Mesodermal cell (in vitro differentiated cells): ENCODE measurements at regions not wholly inside any gene's neighbourhood (a gene's known extent, or its start where the extent isn't known, plus 50 kb on each side); places are given as distances from the start of the nearest gene placed in this dataset.

Experiments
- H3K27ac ChIP-seq: 2 replicates; pipeline ENCODE4 v1.7.0; 2013; ENCODE audit warnings: mild to moderate bottlenecking, low read depth, low read length, moderate library complexity; ENCODE audit not compliant: severe bottlenecking
- H3K36me3 ChIP-seq: 2 replicates; pipeline ENCODE4 v1.7.1; 2013; ENCODE audit warnings: mild to moderate bottlenecking, low read length, moderate library complexity; ENCODE audit not compliant: control insufficient read depth, insufficient read depth
- H3K4me1 ChIP-seq: one replicate; pipeline ENCODE4 v1.7.1; 2013; ENCODE audit warnings: mild to moderate bottlenecking, low read length; ENCODE audit not compliant: insufficient read depth, control insufficient read depth, poor library complexity, severe bottlenecking
- H3K4me3 ChIP-seq: 2 replicates; pipeline ENCODE4 v1.7.0; 2013; ENCODE audit warnings: low read length, control low read depth, mild to moderate bottlenecking; ENCODE audit not compliant: insufficient read depth, poor library complexity, severe bottlenecking; ENCODE audit errors: extremely low read depth
- H3K9me3 ChIP-seq: 2 replicates; pipeline ENCODE4 v1.7.1; 2013; ENCODE audit warnings: mild to moderate bottlenecking, low read length, moderate library complexity; ENCODE audit not compliant: control insufficient read depth
- WGBS, 2 experiments: methylation state at CpG; one replicate each; pipeline ENCODE4 v1.1.5; 2013; ENCODE audit warnings: missing lambda C conversion rate in 2 of 2; ENCODE audit not compliant: insufficient coverage in 2 of 2; 5-methylcytosine and 5-hydroxymethylcytosine counted together

GRCh38 chr13:48181482-48182145 is 51.4 kb upstream of the ITM2B start:
- Histone ChIP-seq H3K27ac (no peak overlapping the region), H3K4me3 (no peak overlapping the region), H3K4me1 (no peaks in the 10 kb centered on the region), H3K9me3 (no peaks in the 10 kb centered on the region), H3K36me3 (no peaks in the 10 kb centered on the region)
- WGBS, 2 experiments, result 90 to 92% methylated on average over 2 to 3 of the region's 5 CpGs

DNA sequence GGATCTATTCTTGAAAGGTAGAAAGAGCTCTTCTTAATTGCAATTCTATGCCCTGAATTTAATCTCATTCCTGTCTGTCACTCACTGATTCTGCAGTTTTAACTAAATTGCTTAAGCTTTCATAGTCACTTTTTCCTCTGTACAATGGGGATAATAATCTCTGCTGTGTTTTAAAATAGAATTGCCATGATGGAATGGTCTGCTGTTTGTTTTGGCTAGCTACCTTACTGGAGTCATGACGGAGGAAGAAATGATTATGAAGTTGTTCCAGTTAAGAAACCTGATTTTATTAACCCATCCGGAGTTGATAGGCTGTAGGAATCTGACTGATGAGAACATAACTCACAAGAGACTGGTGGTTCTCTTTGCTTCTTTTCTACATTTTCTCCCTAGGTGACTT is 54.9 kb upstream of the ITM2B start:
- H3K4me1 ChIP-seq, result no peaks in the 10 kb centered on the region
- WGBS, 2 experiments, result 100% methylated on average over 2 of the region's 2 CpGs; no CpG with 5 or more reads in 1 of the 2 experiments
- H3K9me3 ChIP-seq, result no peaks in the 10 kb centered on the region
- H3K27ac ChIP-seq, result no peak overlapping the region
- H3K4me3 ChIP-seq, result no peak overlapping the region
- no peaks in the 10 kb centered on the region for H3K36me3 ChIP-seq

DNA sequence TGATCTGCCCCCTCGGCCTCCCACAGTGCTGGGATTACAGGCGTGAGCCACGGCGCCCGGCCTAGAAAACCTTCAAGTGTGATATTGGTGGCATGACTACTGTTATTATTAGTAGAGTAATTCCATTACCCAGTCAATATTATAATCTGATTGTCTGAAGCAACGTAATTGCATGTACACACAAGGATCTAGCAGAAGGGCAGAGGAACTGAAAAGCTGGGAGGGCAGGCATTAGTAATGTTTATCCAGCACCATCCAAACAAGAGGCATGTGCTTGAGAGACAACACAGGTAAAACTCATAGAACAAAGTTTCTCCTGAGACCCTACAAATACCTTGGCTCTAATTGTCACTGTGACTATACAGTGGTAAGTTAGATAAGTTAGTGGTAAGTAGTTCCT is 56.2 kb upstream of the ITM2B start:
- Histone ChIP-seq H3K27ac (no peak overlapping the region), H3K36me3 (no peaks in the 10 kb centered on the region), H3K4me3 (no peak overlapping the region), H3K4me1 (no peaks in the 10 kb centered on the region), H3K9me3 (no peaks in the 10 kb centered on the region)
- WGBS, 2 experiments, result 100% methylated on average over 1 of the region's 6 CpGs

GRCh38 chr13:48175185-48175584 is 57.8 kb upstream of the ITM2B start:
- H3K4me3 ChIP-seq, result no peak overlapping the region
- 90% methylated on average over 1 of the region's 1 CpG; no CpG with 5 or more reads in 1 of the 2 experiments for WGBS, 2 experiments
- H3K27ac ChIP-seq, result no peak overlapping the region
- H3K4me1 ChIP-seq, result no peaks in the 10 kb centered on the region
- H3K9me3 ChIP-seq, result no peaks in the 10 kb centered on the region
- no peaks in the 10 kb centered on the region for H3K36me3 ChIP-seq

DNA sequence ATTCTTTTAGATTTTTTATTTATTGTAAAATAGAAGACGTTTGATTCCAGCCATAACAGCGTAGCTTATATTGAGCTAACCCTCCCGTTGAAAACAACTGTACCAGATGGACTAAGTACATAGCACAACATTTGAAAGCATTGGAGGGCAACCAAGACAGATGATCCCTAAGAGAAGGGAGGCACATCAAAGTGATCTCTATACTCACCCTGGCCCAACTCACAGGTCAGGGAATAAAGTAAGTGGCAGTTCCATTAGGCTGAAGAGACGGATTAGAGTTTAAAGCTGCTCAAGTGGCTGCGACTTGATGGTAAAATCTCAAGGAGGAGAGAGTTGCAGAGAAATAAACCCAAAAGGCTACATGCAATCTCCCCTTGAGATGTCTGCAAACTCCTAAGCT is 65.1 kb upstream of the ITM2B start:
- Histone ChIP-seq H3K4me1 (no peaks in the 10 kb centered on the region), H3K4me3 (no peak overlapping the region), H3K27ac (no peak overlapping the region), H3K9me3 (no peaks in the 10 kb centered on the region), H3K36me3 (no peaks in the 10 kb centered on the region)
- WGBS, 2 experiments, result 100% methylated on average over 2 of the region's 5 CpGs

DNA sequence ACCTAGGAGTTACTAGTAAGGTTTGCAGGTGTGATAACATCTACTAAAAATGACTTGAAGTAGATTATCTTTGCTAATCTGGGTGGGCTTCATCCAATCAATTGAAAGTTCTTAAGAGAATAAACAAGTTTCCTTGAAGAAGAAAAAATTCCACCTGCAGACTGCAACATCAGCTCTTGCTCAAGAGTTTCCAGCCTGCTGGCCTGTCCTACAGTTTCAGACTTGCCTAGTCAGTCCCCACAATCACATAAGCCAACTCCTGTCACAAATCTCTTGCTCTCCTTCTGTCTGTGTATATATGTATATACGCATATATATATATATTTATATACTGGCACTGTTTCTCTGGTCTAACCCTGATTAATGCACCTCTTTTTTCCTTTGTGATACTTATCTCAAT is 67.3 kb upstream of the ITM2B start:
- Histone ChIP-seq H3K4me1 (peaks cover 6% of the 10 kb centered on the region), H3K4me3 (no peak overlapping the region), H3K9me3 (no peaks in the 10 kb centered on the region), H3K36me3 (no peaks in the 10 kb centered on the region), H3K27ac (no peak overlapping the region)
- no CpG with 5 or more reads among the region's 1 CpG for WGBS, 2 experiments

DNA sequence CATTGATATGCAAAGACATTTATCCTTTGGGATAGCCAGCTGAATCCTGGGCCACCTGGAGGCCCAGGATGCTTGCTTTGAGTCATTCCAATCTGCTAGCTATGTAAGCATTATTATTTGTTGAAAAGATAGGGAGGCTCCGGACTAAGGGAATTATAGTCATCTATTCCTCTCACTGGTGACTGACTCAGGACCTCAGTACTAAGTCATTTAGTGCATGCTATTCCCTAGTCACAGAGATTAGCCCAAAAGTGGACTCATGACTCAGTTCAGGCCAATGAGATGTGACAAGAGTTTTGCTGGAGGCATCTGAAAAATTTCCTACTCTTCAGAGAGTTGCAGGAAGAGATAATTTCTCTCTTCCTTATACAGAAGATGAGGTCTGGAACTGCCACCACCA is 67.9 kb upstream of the ITM2B start:
- WGBS, 2 experiments, result 100% methylated on average over 1 of the region's 1 CpG; no CpG with 5 or more reads in 1 of the 2 experiments

DNA sequence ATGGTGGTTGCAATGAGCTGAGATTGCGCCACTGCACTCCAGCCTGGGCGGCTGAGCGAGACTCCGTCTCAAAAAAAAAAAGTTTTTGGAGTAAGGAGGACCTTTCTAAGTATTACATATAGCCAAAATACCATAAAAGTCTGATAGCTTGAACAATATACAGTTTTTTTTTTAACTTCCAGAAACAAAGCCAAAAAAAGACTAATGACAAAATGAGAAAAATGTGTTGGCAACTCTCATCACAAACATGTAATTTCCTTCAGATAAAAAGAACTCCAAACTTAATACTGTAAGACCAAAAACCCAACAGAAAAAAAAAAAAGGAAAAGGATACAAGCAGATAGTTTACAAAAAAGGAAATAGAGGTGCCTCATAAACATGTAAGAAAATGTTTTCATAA is 68.2 kb upstream of the MED4 start:
- peaks cover 19% of the 10 kb centered on the region for H3K4me1 ChIP-seq
- no peaks in the 10 kb centered on the region for H3K36me3 ChIP-seq
- WGBS, 2 experiments, result 100% methylated on average over 1 of the region's 4 CpGs; no CpG with 5 or more reads in 1 of the 2 experiments
- H3K9me3 ChIP-seq, result no peaks in the 10 kb centered on the region
- H3K4me3 ChIP-seq, result no peak overlapping the region
- H3K27ac ChIP-seq, result no peak overlapping the region

More for the DNA sequence above, 67.9 kb upstream of the ITM2B start:
- peaks cover 11% of the 10 kb centered on the region for H3K4me1 ChIP-seq
- H3K27ac ChIP-seq, result no peak overlapping the region
- H3K9me3 ChIP-seq, result no peaks in the 10 kb centered on the region
- H3K36me3 ChIP-seq, result no peaks in the 10 kb centered on the region
- no peak overlapping the region for H3K4me3 ChIP-seq

GRCh38 chr13:48162217-48162616 is 67.3 kb upstream of the MED4 start:
- peaks cover 19% of the 10 kb centered on the region for H3K4me1 ChIP-seq
- H3K36me3 ChIP-seq, result no peaks in the 10 kb centered on the region
- WGBS, 2 experiments, result 100% methylated on average over 1 of the region's 2 CpGs; no CpG with 5 or more reads in 1 of the 2 experiments
- no peak overlapping the region for H3K4me3 ChIP-seq
- no peak overlapping the region for H3K27ac ChIP-seq
- no peaks in the 10 kb centered on the region for H3K9me3 ChIP-seq

DNA sequence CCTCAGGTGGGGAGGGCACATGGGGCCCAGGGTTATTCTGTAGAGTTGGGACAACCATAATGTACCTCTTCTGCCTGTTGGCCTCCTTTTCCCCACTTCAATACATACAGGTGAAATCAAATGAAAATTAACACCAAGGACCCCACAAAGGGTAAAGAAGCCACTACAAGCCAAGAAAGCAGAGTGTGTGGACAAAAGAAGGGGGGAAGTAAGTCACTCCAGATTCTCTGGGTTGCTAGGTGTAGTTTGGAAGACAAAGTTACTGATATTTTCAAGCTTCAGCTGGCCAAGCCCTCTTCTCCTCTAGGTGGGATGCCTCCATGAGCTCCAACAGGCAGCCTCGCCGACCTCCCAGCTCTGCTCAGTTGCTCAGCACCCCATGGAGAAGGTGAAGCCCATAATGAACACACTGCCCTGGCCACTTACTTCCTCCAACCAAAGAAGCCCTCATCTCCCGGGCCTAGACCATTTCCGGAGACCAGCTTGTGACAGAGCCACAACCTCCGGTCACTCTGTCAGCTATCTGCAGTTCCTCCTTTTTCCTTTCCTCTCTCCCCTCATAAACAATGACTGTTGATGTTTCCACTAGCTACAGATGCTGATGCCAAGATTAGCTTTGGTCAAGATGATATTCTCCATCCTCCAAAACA is 66.8 kb upstream of the MED4 start:
- WGBS, 2 experiments, result 79 to 94% methylated on average over 5 of the region's 5 CpGs
- Histone ChIP-seq H3K27ac (no peak overlapping the region), H3K9me3 (no peaks in the 10 kb centered on the region), H3K36me3 (no peaks in the 10 kb centered on the region), H3K4me1 (peaks cover 19% of the 10 kb centered on the region), H3K4me3 (no peak overlapping the region)

- Histone ChIP-seq H3K27ac (no peak overlapping the region), H3K4me3 (no peak overlapping the region), H3K4me1 (peaks cover 19% of the 10 kb centered on the region), H3K9me3 (no peaks in the 10 kb centered on the region), H3K36me3 (no peaks in the 10 kb centered on the region)
- 83 to 84% methylated on average over 4 to 5 of the region's 5 CpGs for WGBS, 2 experiments
Measured at GRCh38 chr13:48160606-48161278, 65.8 kb upstream of the MED4 start.
